ENCODE measurements at regions not wholly inside any gene's neighbourhood (a gene's known extent, or its start where the extent isn't known, plus 50 kb on each side); places are given as distances from the start of the nearest gene placed in this dataset.

DNA sequence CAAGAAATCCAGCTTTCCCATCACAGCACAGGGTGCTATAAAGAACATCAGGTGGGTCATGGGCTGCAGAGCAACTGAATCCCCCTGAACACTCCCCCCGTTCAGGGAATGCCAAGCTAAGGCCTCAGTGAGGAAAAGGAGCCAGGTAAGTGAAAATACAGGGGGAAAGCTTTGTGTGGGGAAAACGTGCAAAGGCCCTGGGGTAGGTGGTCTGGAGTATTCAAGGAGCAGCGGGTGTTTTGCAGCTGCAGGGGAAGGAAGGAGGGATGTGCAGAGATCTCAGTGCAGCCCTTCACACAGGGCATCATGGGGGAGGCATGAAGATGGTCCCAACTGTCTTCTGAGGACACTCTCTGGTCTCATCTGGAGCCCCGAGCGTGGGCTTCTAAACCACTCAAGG is 119.2 kb downstream of the ETS2 start:
- no peak for TF ChIP-seq POLR2AphosphoS5 (IDR thresholded peaks at IDR 0.05; ENCODE audit: insufficient read depth, low read depth, low read length)
- TF ChIP-seq FOS (IDR thresholded peaks at IDR 0.05; ENCODE audit: borderline replicate concordance, insufficient read depth, low read length) = no peak
- TF ChIP-seq JUN (IDR thresholded peaks at IDR 0.05; ENCODE audit: borderline replicate concordance, insufficient read depth, insufficient read length, low read depth) = no peak
- TF ChIP-seq, protein P1, sequence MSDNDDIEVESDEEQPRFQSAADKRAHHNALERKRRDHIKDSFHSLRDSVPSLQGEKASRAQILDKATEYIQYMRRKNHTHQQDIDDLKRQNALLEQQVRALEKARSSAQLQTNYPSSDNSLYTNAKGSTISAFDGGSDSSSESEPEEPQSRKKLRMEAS (IDR thresholded peaks at IDR 0.05; ENCODE audit: insufficient read depth, insufficient read length) = no peak
- no peak for TF ChIP-seq EZH2 (IDR thresholded peaks at IDR 0.05; ENCODE audit: borderline replicate concordance, low read depth, low read length, severe bottlenecking)
- no peak for TF ChIP-seq POLR2A (IDR thresholded peaks at IDR 0.05; ENCODE audit: low read depth, low read length)
- TF ChIP-seq, protein P2, sequence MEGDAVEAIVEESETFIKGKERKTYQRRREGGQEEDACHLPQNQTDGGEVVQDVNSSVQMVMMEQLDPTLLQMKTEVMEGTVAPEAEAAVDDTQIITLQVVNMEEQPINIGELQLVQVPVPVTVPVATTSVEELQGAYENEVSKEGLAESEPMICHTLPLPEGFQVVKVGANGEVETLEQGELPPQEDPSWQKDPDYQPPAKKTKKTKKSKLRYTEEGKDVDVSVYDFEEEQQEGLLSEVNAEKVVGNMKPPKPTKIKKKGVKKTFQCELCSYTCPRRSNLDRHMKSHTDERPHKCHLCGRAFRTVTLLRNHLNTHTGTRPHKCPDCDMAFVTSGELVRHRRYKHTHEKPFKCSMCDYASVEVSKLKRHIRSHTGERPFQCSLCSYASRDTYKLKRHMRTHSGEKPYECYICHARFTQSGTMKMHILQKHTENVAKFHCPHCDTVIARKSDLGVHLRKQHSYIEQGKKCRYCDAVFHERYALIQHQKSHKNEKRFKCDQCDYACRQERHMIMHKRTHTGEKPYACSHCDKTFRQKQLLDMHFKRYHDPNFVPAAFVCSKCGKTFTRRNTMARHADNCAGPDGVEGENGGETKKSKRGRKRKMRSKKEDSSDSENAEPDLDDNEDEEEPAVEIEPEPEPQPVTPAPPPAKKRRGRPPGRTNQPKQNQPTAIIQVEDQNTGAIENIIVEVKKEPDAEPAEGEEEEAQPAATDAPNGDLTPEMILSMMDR (IDR thresholded peaks at IDR 0.05; ENCODE audit: extremely low read depth in 1 of 2, insufficient read depth in 1 of 2, low read depth in 1 of 2, low read length in 2 of 2) = no peak
- no peak for TF ChIP-seq MYC (IDR thresholded peaks at IDR 0.05; ENCODE audit: low read depth, low read length)
- TF ChIP-seq GATA2 (IDR thresholded peaks at IDR 0.05; ENCODE audit: insufficient read depth, insufficient read length, low read depth, low read length) = no peak
- H3K79me2 ChIP-seq (ENCODE audit: control insufficient read depth, insufficient read depth, low read length) = no peaks in the 10 kb centered on the region
- peaks cover 0 to 8% of the 10 kb centered on the region in 2 experiments for H3K27me3 ChIP-seq (ENCODE audit: control insufficient read depth in 2 of 2, insufficient read depth in 2 of 2, low read length in 2 of 2)
- no peaks in the 10 kb centered on the region for H3K9me1 ChIP-seq (replicated peaks; ENCODE audit: control insufficient read depth, extremely low read depth, insufficient read depth, low read length)
- H3K4me1 ChIP-seq (ENCODE audit: control insufficient read depth, extremely low read depth, insufficient read depth, low read length) = no peaks in the 10 kb centered on the region
- H3K36me3 ChIP-seq (ENCODE audit: control insufficient read depth in 2 of 2, extremely low read depth in 1 of 2, insufficient read depth in 2 of 2, low read length in 2 of 2) = no peaks in the 10 kb centered on the region
- H3K9me3 ChIP-seq (replicated peaks; ENCODE audit: control insufficient read depth, insufficient read depth, low read length) = no peaks in the 10 kb centered on the region
- no peak overlapping the region for H3K27ac ChIP-seq (ENCODE audit: insufficient read depth, low read depth, low read length)
- POLR2A ChIA-PET = no interaction called here
- no peaks in the 10 kb centered on the region for H4K20me1 ChIP-seq (replicated peaks; ENCODE audit: control insufficient read depth, extremely low read depth, insufficient read depth, low read length)
- DNase-seq (ENCODE audit: low read depth, low spot score) (no peak), FAIRE-seq (no peak)
- no TSS peak for BruUV-seq (replicated peaks)
- CTCF ChIA-PET = no interaction called here
- H3K9ac ChIP-seq (replicated peaks; ENCODE audit: extremely low read depth, insufficient read depth, low read length) = no peak overlapping the region
- intact Hi-C loops (cut with micrococcal nuclease) = no loop called here
- H3K4me3 ChIP-seq (replicated peaks in 1 of 3; ENCODE audit: insufficient read depth in 1 of 3, low read depth in 1 of 3, low read length in 3 of 3) = no peak overlapping the region
- no peak overlapping the region for H2AFZ ChIP-seq (ENCODE audit: low read depth, low read length)
- H3K4me2 ChIP-seq (ENCODE audit: insufficient read depth, low read length) = no peak overlapping the region
- dilution Hi-C loops (cut with MboI; ENCODE audit: extremely low pct_ligation_motif_present, low sequenced_read_pairs) = no loop called here

Data from endothelial cell of umbilical vein (primary cell).